ENCODE measurements at regions not wholly inside any gene's neighbourhood (a gene's known extent, or its start where the extent isn't known, plus 50 kb on each side); places are given as distances from the start of the nearest gene placed in this dataset.

DNA sequence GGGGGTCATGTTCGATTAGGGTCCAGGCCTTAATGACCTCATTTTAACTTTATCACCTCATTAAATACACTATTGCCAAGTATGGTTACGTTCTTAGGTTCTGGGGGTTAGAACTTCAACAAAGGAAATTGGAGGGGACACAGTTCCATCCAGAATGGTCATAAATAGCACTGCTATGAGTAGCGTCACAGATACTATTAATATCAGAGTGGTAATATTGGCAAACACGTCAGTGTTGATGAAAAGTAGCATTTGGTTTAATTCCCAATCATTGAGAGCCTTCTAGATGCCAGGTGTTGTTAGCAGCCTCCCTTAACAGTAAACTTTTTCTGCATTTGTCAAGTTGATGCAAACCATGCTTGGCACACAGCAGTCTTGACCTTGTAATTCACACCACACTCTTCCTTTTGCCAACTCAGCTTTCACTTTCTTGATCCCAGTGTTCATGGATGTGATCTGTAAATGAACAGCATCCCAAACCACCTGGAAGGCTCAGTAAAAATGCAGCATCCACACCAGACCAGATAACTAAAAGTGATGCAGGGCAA, 912.5 kb upstream of the TENM3 start:
- DNase-seq (ENCODE audit: low read depth in 2 of 2) = no peak

DNA sequence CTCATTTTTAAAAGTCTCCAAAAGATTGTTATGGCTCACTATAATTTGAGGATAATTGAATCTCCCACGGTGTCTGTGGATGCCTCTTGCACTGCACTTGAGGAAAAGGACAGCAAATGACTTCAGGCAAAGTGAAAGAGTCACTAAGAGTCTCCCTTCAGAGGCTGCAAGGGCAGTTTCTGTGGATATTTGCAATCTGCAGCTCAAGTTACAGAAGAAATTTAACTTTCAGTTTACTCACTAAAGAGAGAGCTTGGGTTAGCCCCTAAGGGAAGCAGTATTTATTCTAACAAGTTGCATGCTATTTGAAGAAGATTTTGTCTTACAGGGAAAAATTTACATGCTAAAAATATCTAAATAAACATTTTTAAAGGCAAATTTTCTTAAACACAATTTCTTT, 912.0 kb upstream of the TENM3 start:
- DNase-seq (ENCODE audit: low read depth in 2 of 2) = no peak

DNA sequence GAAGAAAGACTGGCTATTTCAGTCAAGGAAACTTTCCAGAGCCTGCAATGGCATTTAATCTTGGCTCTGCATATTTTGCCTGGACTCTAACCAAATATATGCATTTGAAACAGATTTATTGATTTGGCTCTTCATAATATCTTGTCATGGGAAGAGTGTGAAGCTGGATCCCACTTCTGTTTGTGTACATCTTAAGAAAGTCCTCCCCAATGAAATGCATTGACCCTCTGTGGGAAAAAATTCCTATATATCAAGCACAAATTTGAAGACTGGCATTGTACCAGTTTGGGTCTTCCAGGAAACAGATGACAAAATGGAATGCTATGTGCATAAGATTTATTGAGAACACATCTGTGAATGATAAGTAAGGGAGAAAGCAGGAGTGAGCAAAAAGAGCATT, 897.3 kb upstream of the TENM3 start:
- DNase-seq (ENCODE audit: low read depth in 2 of 2) = no peak

DNA sequence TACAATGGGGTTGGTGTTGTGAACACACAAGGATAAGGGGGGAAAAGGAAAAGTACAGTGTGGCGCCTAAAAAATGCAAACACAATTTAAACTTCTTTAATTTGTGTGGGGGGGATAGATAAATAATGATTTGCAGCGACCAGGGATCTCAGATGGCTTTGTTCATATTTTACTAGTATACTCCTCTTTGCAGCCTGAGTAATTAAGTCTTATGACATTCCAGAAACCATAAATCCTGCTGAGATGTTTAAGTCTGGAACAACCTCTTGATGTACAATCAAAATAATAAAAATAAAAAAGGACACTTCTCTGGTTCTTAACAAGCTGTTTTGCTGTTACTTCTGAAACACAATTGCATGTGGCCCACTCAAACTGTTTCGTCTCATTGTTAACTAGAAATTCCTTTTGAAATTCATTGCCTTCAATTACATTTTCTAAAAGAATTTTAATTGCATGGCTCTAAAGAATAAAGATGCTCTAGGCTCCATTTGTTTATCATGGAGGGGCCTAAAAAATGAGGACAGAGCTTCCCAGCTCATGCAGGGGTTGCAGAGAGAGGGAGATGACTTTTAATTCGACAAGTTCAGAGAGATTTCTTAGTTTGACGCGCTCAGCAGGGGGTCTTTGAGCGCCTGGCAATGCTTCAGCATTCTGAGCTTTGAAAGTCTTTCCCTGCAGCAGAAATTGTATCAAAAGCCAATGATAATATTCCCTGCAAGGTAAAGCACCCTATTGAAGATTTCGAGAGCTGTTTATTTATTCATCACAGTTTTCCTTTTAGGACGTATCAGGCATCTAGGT, 892.4 kb upstream of the TENM3 start:
- DNase-seq (ENCODE audit: low read depth in 2 of 2) = no peak

DNA sequence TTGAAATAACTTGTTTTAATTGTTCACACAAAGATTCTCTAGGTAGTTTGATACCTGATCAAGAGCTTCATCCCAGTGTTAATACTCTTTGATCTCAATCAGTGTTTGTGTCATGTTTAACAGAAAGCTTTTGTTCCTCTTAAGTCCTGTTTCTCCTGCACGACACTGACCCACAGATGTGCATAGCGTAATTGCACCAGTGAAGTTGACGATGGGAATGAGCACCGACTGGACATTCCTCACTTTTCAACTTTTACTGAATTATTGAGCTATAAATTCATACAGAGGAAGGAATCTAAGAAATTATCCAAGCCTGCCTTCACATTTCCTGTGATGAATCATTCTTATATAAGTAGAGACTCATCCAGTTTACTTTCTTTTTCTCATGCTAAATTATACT, 878.7 kb upstream of the TENM3 start:
- DNase-seq (ENCODE audit: low read depth in 2 of 2) = no peak

DNA sequence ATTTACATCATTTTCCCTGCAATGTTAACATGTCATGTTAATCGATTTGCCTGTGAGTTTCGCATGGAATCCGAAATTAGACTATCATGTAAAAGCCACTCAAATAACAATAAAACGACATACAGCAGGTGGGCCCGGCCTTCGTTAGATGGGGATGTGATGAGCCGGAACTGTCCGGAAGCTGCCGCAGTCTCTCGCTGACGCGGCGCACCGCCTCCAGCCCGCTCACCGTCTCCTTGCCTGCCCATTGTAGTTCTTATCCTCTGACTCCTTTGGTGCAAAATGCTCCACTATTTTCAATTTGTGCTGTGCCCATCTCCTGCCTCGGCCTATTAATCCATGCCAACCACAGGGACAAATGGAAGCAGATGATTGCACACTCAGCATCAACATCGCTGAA, 877.5 kb upstream of the TENM3 start:
- DNase-seq (ENCODE audit: low read depth in 2 of 2) = no peak

DNA sequence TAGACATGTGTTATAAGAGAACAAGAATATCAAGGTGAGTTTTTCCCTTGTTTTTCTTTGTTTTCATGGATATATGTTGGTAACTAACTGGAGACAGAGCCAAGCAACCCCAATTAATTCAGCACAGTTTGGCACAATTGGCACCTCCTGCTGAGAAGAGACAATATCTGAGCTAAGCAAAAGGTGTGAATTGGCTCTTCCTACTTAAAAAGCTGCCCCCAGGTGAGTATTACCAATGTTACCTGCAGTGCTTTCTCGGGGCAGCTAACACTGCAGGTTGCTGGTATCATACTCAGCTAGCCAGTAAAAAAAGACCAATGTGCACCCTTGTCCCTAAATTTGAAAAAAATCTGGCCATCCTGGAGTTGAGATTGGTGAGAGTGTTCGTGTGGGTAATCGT, 871.2 kb upstream of the TENM3 start:
- no peak for DNase-seq (ENCODE audit: low read depth in 2 of 2)

DNA sequence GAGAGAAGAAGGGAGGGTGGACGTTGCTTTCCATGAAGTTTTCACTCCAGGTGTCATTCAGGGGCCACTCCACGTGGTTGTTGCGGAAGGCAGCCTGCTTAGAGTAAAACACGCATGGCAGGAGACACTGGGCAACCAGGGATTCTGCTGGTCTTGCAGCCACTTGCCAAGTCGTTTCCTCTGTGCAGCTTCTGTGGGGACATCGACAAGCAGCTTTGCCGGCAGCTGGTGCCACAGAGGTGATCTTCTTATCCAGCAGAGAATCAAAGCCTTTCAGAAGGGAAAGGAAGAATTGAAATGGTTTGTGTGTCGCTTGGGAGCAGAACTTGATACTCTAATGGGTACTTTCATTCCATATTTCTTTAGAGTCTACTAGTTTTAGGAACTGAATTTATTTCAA, 867.1 kb upstream of the TENM3 start:
- DNase-seq (ENCODE audit: low read depth in 2 of 2) = no peak

DNA sequence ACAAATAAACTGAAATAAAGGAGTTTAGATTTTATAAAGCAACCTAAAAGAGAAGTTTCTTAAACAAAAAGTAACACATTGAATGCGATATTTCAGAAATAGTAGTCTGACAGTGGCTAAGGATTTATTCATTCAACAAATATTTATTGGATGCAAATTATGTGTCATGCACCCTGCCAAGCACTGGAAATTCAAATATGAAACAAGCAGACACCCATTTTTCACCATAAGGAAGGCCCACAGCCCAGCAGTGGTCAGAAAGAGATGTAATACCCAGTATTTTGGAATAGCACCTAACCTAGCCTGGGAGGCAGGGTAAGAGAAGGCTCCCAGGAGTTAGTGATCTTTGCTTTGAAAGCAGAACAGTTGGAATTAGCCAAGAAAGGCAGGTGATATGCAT, 855.1 kb upstream of the TENM3 start:
- no peak for DNase-seq (ENCODE audit: low read depth in 2 of 2)

DNA sequence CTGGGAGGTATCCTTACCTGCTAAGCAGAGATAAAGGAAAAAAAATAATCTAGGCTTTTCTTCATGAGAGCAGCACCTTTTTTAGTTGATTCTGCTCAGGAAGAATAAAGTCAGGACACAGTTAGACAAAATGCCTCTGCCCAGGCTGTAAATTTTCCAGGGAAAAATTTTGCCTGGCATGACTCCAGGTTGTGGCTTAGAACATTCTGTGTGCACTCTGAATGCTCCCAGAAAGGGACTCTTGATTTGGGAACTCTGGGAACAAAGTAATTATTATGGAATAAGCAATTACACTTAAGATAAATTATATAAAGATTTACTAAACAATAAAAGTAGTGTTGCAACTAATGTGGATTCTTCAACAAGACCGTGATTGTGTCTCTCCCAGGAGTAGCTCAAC, 826.2 kb upstream of the TENM3 start:
- DNase-seq (ENCODE audit: low read depth in 2 of 2) = no peak

DNA sequence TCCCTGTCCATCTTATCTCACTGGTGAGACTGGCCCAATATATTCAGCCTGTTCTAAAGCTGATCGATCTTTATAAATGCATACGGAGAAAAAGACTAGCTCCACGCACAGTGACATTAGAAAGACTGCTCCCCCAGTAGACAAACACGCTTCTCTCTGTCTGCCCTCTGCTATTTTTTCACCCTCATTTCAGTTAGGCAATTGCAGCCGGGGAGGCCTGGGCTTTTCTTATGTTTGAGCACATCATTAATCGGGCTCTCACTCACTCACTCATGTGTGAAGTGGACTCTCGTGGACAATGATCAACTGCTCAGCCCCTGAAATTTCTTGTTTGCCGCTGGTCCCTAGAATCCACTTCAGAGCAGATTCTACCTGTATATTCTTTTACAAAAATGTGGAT, 824.7 kb upstream of the TENM3 start:
- DNase-seq (ENCODE audit: low read depth in 2 of 2) = no peak

GRCh38 chr4:181420950-181421349, 822.3 kb upstream of the TENM3 start:
- DNase-seq (ENCODE audit: low read depth in 2 of 2) = no peak

DNA sequence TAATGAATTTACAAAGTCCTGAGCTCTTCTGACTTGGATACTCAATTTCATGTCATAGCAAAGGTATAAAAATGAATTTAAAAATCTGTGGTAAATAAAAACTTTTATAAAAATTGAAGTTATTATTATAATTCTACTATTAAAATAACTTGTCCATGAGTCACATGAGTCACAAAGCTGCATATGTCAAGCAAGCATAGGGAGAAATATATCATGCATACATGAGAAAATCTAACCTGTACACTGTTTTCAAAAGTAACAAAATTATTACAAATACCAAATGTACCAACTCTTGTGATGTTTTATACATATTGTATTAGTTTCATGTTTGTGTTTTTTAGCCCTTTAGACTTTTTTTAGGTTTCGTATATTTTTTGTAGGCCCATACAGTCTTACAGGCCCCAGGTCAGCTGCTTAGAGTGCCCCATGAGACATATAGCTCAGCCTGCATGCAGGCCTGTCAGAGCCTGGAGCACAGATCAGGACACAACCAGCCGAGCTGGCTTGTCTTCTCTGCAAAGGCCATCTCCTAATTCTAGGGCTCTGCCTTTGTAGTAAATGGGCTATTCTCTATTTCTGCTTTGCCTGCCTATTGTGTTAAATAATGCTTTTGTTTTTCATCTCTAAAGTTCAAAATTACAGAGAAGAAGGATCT, 818.7 kb upstream of the TENM3 start:
- no peak for DNase-seq (ENCODE audit: low read depth in 2 of 2)

- DNase-seq (ENCODE audit: low read depth in 2 of 2) = no peak
Measured at GRCh38 chr4:181427076-181427475, 816.1 kb upstream of the TENM3 start.

- DNase-seq (ENCODE audit: low read depth in 2 of 2) = no peak
Measured at GRCh38 chr4:181431006-181431405, 812.2 kb upstream of the TENM3 start.

- DNase-seq (ENCODE audit: low read depth in 2 of 2) = no peak
Measured at GRCh38 chr4:181431661-181432060, 811.5 kb upstream of the TENM3 start.

GRCh38 chr4:181432335-181432734, 810.9 kb upstream of the TENM3 start:
- DNase-seq (ENCODE audit: low read depth in 2 of 2) = no peak

- DNase-seq (ENCODE audit: low read depth in 2 of 2) = no peak
Measured at GRCh38 chr4:181437895-181438294, 805.3 kb upstream of the TENM3 start.

- no peak for DNase-seq (ENCODE audit: low read depth in 2 of 2)
Measured at GRCh38 chr4:181438641-181439040, 804.6 kb upstream of the TENM3 start.

GRCh38 chr4:181443021-181443420, 800.2 kb upstream of the TENM3 start:
- no peak for DNase-seq (ENCODE audit: low read depth in 2 of 2)

GRCh38 chr4:181465826-181466225, 777.4 kb upstream of the TENM3 start:
- no peak for DNase-seq (ENCODE audit: low read depth in 2 of 2)

DNA sequence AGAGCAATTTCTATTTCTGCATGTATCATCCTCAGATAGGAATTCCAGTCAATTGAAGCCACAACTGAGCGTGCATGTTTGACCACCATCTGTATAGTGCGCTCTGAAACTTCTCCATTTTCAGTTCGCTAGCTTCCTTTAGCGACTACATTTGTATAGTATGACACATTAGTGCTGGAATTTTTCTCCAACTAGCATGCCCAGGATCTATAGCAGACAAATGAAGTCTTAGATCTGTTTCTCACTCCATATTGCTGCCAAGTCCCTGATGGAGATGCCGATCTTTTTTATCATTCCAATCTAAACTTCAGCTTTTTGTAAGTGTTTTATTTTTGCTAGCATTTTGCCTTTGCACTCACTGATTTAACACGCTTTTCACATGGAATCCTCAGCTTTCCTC, 774.8 kb upstream of the TENM3 start:
- DNase-seq (ENCODE audit: low read depth in 2 of 2) = no peak

- DNase-seq (ENCODE audit: low read depth in 2 of 2) = no peak
Measured at GRCh38 chr4:181470306-181470705, 772.9 kb upstream of the TENM3 start.

All from stimulated activated CD8-positive, alpha-beta memory T cell treated with anti-CD3 and anti-CD28 coated beads, Interleukin-7, amount 100 ng/mL, for 1 hour (primary cell).